Cardiac muscle cell (in vitro differentiated cells and primary cell): ENCODE measurements at regions not wholly inside any gene's neighbourhood (a gene's known extent, or its start where the extent isn't known, plus 50 kb on each side); places are given as distances from the start of the nearest gene placed in this dataset.

ENCODE experiments used
- DNase-seq, 2 donors: peaks; one replicate each; pipeline versions ENCODE4 v3.0.0 to v3.0.0-alpha.2; 2010 to 2017; ENCODE audit warnings: low read depth in 1 of 2, low spot score in 1 of 2
- H3K27ac ChIP-seq: fragments of 200-600 bp; sonication (generic); 2 replicates; pipeline ENCODE4 v1.5.1; 2016
- H3K27me3 ChIP-seq: fragments of 200-600 bp; sonication (generic); 2 replicates; pipeline ENCODE4 v1.6.0; 2016; ENCODE audit warnings: control low read depth
- H3K36me3 ChIP-seq: fragments of 200-600 bp; sonication (generic); 2 replicates; pipeline ENCODE4 v1.5.1; 2016; ENCODE audit warnings: control low read depth
- H3K4me1 ChIP-seq: fragments of 200-600 bp; sonication (generic); 2 replicates; pipeline ENCODE4 v1.8.1; 2017; ENCODE audit warnings: low read depth, mild to moderate bottlenecking, mixed run types
- H3K4me3 ChIP-seq: fragments of 200-600 bp; sonication (generic); 2 replicates; pipeline ENCODE4 v1.5.1; 2016; ENCODE audit warnings: mild to moderate bottlenecking
- H3K9me3 ChIP-seq: fragments of 200-600 bp; sonication (generic); 2 replicates; pipeline ENCODE4 v1.5.1; 2017; ENCODE audit warnings: low read depth, mild to moderate bottlenecking, control low read depth
- CTCF ChIP-seq: IDR thresholded peaks from 2 replicates; pipeline ENCODE4 v1.5.1; 2012; ENCODE audit warnings: low read depth, mild to moderate bottlenecking, low read length

GRCh38 chr1:87457408-87457807, 128.7 kb downstream of the LMO4 start:
- no peak for DNase-seq
- no peak overlapping the region for H3K27ac ChIP-seq
- H3K4me1 ChIP-seq = no peaks in the 10 kb centered on the region
- no peak for TF ChIP-seq CTCF
- no peaks in the 10 kb centered on the region for H3K9me3 ChIP-seq
- H3K27me3 ChIP-seq = no peaks in the 10 kb centered on the region
- H3K4me3 ChIP-seq = no peak overlapping the region
- no peaks in the 10 kb centered on the region for H3K36me3 ChIP-seq

GRCh38 chr1:87462894-87463293, 134.2 kb downstream of the LMO4 start:
- no peak for TF ChIP-seq CTCF
- Histone ChIP-seq H3K27me3 (no peaks in the 10 kb centered on the region), H3K4me1 (peaks cover 41% of the 10 kb centered on the region), H3K27ac (no peak overlapping the region), H3K36me3 (no peaks in the 10 kb centered on the region), H3K9me3 (no peaks in the 10 kb centered on the region), H3K4me3 (no peak overlapping the region)
- DNase-seq = no peak

- peak; percentile 10 to 74 for DNase-seq
- H3K36me3 ChIP-seq = no peaks in the 10 kb centered on the region
- H3K27ac ChIP-seq = peak overlapping the region; percentile 76
- TF ChIP-seq CTCF = no peak
- H3K27me3 ChIP-seq = no peaks in the 10 kb centered on the region
- H3K4me1 ChIP-seq = peaks cover 41% of the 10 kb centered on the region
- no peak overlapping the region for H3K4me3 ChIP-seq
- H3K9me3 ChIP-seq = no peaks in the 10 kb centered on the region
Measured at GRCh38 chr1:87464022-87464490, 135.4 kb downstream of the LMO4 start.

GRCh38 chr1:87466621-87467020, 137.9 kb downstream of the LMO4 start:
- H3K4me1 ChIP-seq = peaks cover 41% of the 10 kb centered on the region
- H3K9me3 ChIP-seq = no peaks in the 10 kb centered on the region
- no peak overlapping the region for H3K4me3 ChIP-seq
- no peak overlapping the region for H3K27ac ChIP-seq
- no peak for TF ChIP-seq CTCF
- peak in 1 of 2 donors; percentile 11 for DNase-seq
- H3K27me3 ChIP-seq = no peaks in the 10 kb centered on the region
- no peaks in the 10 kb centered on the region for H3K36me3 ChIP-seq

GRCh38 chr1:87472716-87473115, 144.0 kb downstream of the LMO4 start:
- Histone ChIP-seq H3K9me3 (no peaks in the 10 kb centered on the region), H3K4me1 (no peaks in the 10 kb centered on the region), H3K4me3 (no peak overlapping the region), H3K27me3 (no peaks in the 10 kb centered on the region), H3K27ac (no peak overlapping the region), H3K36me3 (no peaks in the 10 kb centered on the region)
- no peak for TF ChIP-seq CTCF
- DNase-seq = no peak

- TF ChIP-seq CTCF = no peak
- no peaks in the 10 kb centered on the region for H3K27me3 ChIP-seq
- H3K4me1 ChIP-seq = no peaks in the 10 kb centered on the region
- no peaks in the 10 kb centered on the region for H3K36me3 ChIP-seq
- H3K27ac ChIP-seq = no peak overlapping the region
- H3K4me3 ChIP-seq = no peak overlapping the region
- no peaks in the 10 kb centered on the region for H3K9me3 ChIP-seq
- no peak for DNase-seq
Measured at GRCh38 chr1:87473203-87473661, 144.6 kb downstream of the LMO4 start.
